IMR-90 (cell line): ENCODE measurements at regions not wholly inside any gene's neighbourhood (a gene's known extent, or its start where the extent isn't known, plus 50 kb on each side); places are given as distances from the start of the nearest gene placed in this dataset.

ENCODE experiments used
- ATAC-seq: fragments of 200-7000 bp; cut with Tn5 transposase; 2 replicates; pipeline ENCODE4 v1.9.1; 2020; ENCODE audit warnings: low read depth, mild to moderate bottlenecking, moderate library complexity
- BruUV-seq: library from RNA; stranded (reverse); fragments of 400-500 nt; replicated peaks from 2 replicates; lab custom pipeline; 2021; lab: Mats Ljungman, UMichigan
- CTCF ChIA-PET: fragments of 300-600 bp; formaldehyde crosslinking; extraction: SDS; loops from one replicate; lab custom pipeline; 2021; ENCODE audit warnings: antibody characterized with exemption; lab: Yijun Ruan, JAX
- POLR2A ChIA-PET: fragments of 300-600 bp; sonication (Branson Sonifier 250); formaldehyde crosslinking; loops from one replicate; lab custom pipeline; 2022; ENCODE audit warnings: antibody characterized with exemption; ENCODE audit not compliant: unreplicated experiment; lab: Charles Lee
- DNase-seq: peaks from one replicate; pipeline ENCODE4 v3.0.0; 2013
- H2AFZ ChIP-seq: replicated peaks from 2 replicates; pipeline ENCODE3; 2013; ENCODE audit warnings: low read length, mild to moderate bottlenecking; ENCODE audit not compliant: poor library complexity
- H2AK5ac ChIP-seq: 2 replicates; pipeline ENCODE4 v1.6.1; 2013; ENCODE audit warnings: low read depth, low read length, inconsistent platforms
- H2AK9ac ChIP-seq: replicated peaks from 2 replicates; pipeline ENCODE3; 2013; ENCODE audit warnings: mild to moderate bottlenecking, low read depth, low read length, moderate library complexity; ENCODE audit not compliant: poor library complexity
- H2BK120ac ChIP-seq: 2 replicates; pipeline ENCODE4 v1.6.1; 2013; ENCODE audit warnings: low read depth, low read length, inconsistent platforms
- H2BK15ac ChIP-seq: 3 replicates; pipeline ENCODE4 v1.6.1; 2013; ENCODE audit warnings: low read depth, low read length, inconsistent platforms
- H2BK20ac ChIP-seq: 2 replicates; pipeline ENCODE4 v1.6.1; 2013; ENCODE audit warnings: low read depth, mild to moderate bottlenecking, inconsistent platforms, low read length, moderate library complexity
- H2BK5ac ChIP-seq: 2 replicates; pipeline ENCODE4 v1.6.1; 2013; ENCODE audit warnings: mild to moderate bottlenecking, low read depth, low read length, inconsistent platforms; ENCODE audit not compliant: poor library complexity, severe bottlenecking
- H3K14ac ChIP-seq: replicated peaks from 2 replicates; pipeline ENCODE4 v1.6.1; 2013; ENCODE audit warnings: low read depth, low read length, inconsistent platforms
- H3K18ac ChIP-seq: 2 replicates; pipeline ENCODE4 v1.6.1; 2013; ENCODE audit warnings: low read depth, low read length, control low read depth
- H3K23ac ChIP-seq: 2 replicates; pipeline ENCODE4 v1.6.1; 2013; ENCODE audit warnings: low read depth, low read length, inconsistent platforms
- H3K27ac ChIP-seq: 2 replicates; pipeline ENCODE4 v1.5.1; 2013; ENCODE audit warnings: mild to moderate bottlenecking, control low read depth, low read length; ENCODE audit not compliant: insufficient read depth
- H3K27me3 ChIP-seq: 2 replicates; pipeline ENCODE4 v1.6.1; 2013; ENCODE audit warnings: low read length; ENCODE audit not compliant: control insufficient read depth, insufficient read depth
- H3K36me3 ChIP-seq: 2 replicates; pipeline ENCODE4 v1.6.1; 2013; ENCODE audit warnings: low read length, mixed read lengths; ENCODE audit not compliant: control insufficient read depth, insufficient read depth
- H3K4ac ChIP-seq: 2 replicates; pipeline ENCODE4 v1.6.1; 2013; ENCODE audit warnings: low read depth, low read length, inconsistent platforms
- H3K4me1 ChIP-seq: 2 replicates; pipeline ENCODE4 v1.6.1; 2013; ENCODE audit warnings: low read length, mixed read lengths; ENCODE audit not compliant: control insufficient read depth, insufficient read depth
- H3K4me2 ChIP-seq: 2 replicates; pipeline ENCODE4 v1.6.1; 2013; ENCODE audit warnings: low read depth, mild to moderate bottlenecking, control low read depth, low read length, moderate library complexity
- H3K4me3 ChIP-seq: 2 replicates; pipeline ENCODE4 v1.5.1; 2013; ENCODE audit warnings: low read depth, mild to moderate bottlenecking, control low read depth, low read length, moderate library complexity; ENCODE audit not compliant: insufficient read depth
- H3K56ac ChIP-seq: 2 replicates; pipeline ENCODE4 v1.6.1; 2013; ENCODE audit warnings: low read length, inconsistent platforms; ENCODE audit not compliant: insufficient read depth; ENCODE audit errors: extremely low read depth
- H3K79me1 ChIP-seq, 2 experiments: 2 replicates each; pipeline ENCODE4 v1.6.1; 2013; ENCODE audit warnings: low read length in 2 of 2, inconsistent platforms in 1 of 2, low read depth in 1 of 2
- H3K9ac ChIP-seq: 2 replicates; pipeline ENCODE4 v1.6.1; 2013; ENCODE audit warnings: low read depth, low read length, control low read depth
- H3K9me1 ChIP-seq: 2 replicates; pipeline ENCODE4 v1.6.1; 2013; ENCODE audit warnings: low read length, inconsistent platforms; ENCODE audit not compliant: insufficient read depth
- H3K9me3 ChIP-seq: 2 replicates; pipeline ENCODE4 v1.6.1; 2013; ENCODE audit warnings: low read length; ENCODE audit not compliant: control insufficient read depth, insufficient read depth
- H4K20me1 ChIP-seq: 2 replicates; pipeline ENCODE4 v1.6.1; 2013; ENCODE audit warnings: low read length, inconsistent platforms; ENCODE audit not compliant: insufficient read depth
- H4K5ac ChIP-seq: 2 replicates; pipeline ENCODE4 v1.6.1; 2013; ENCODE audit warnings: mild to moderate bottlenecking, low read depth, low read length, control low read depth
- H4K8ac ChIP-seq, 2 experiments: 2 replicates each; pipeline ENCODE4 v1.6.1; 2013; ENCODE audit warnings: low read depth in 2 of 2, low read length in 2 of 2, control low read depth in 1 of 2, inconsistent platforms in 1 of 2
- H4K91ac ChIP-seq: 2 replicates; pipeline ENCODE4 v1.6.1; 2013; ENCODE audit warnings: low read depth, low read length, inconsistent platforms; ENCODE audit not compliant: insufficient read depth
- BHLHE40 ChIP-seq: fragments of 150-350 bp; IDR thresholded peaks from 2 replicates; pipeline ENCODE4 v1.6.1; 2016; ENCODE audit warnings: mild to moderate bottlenecking, low read depth, low read length
- CEBPB ChIP-seq: IDR thresholded peaks from 2 replicates; pipeline ENCODE4 v1.6.1; 2012; ENCODE audit warnings: low read depth, low read length, improper control_type of control experiment
- CTCF ChIP-seq: conservative IDR thresholded peaks from 2 replicates; pipeline ENCODE4 v1.5.1; 2012; ENCODE audit warnings: mild to moderate bottlenecking, low read depth, low read length, improper control_type of control experiment
- MAFK ChIP-seq: IDR thresholded peaks from 2 replicates; pipeline ENCODE4 v1.6.1; 2012; ENCODE audit warnings: low read depth, low read length, improper control_type of control experiment
- MAZ ChIP-seq: IDR thresholded peaks from 2 replicates; pipeline ENCODE4 v1.6.1; 2012; ENCODE audit warnings: low read depth, mild to moderate bottlenecking, low read length, improper control_type of control experiment, moderate library complexity, borderline replicate concordance
- MXI1 ChIP-seq: IDR thresholded peaks from 2 replicates; pipeline ENCODE4 v1.6.1; 2012; ENCODE audit warnings: low read depth, mild to moderate bottlenecking, low read length, moderate library complexity, borderline replicate concordance
- POLR2A ChIP-seq: IDR thresholded peaks from 2 replicates; pipeline ENCODE4 v1.6.1; 2012; ENCODE audit warnings: mild to moderate bottlenecking, low read depth, low read length
- SMC3 ChIP-seq: fragments of 150-350 bp; IDR thresholded peaks from 2 replicates; pipeline ENCODE4 v1.6.1; 2016; ENCODE audit warnings: low read depth, mild to moderate bottlenecking, antibody characterized with exemption, low read length, moderate library complexity
- USF2 ChIP-seq: fragments of 150-350 bp; IDR thresholded peaks from 2 replicates; pipeline ENCODE4 v1.6.1; 2017; ENCODE audit warnings: mild to moderate bottlenecking, antibody characterized with exemption, low read length, low read depth
- WGBS, 2 experiments: methylation state at CpG; one replicate each; pipeline versions ENCODE4 v1.1.5 to v1.1.7; 2013; ENCODE audit warnings: missing lambda C conversion rate in 2 of 2; ENCODE audit not compliant: insufficient read length in 1 of 2; ENCODE audit errors: extremely low coverage in 2 of 2; 5-methylcytosine and 5-hydroxymethylcytosine counted together
- dilution Hi-C: fragments of 300-500 bp; cut with HindIII; formaldehyde crosslinking; loops from one replicate; pipeline ENCODE4 v1.14.3; 2018; ENCODE audit warnings: low sequenced_read_pairs; ENCODE audit not compliant: unreplicated experiment
- in situ Hi-C: fragments of 300-500 bp; cut with MboI; formaldehyde crosslinking; loops from 3 replicates; pipeline ENCODE4 v1.14.3; 2019; ENCODE audit warnings: low sequenced_read_pairs, inconsistent platforms, mixed read lengths
- intact Hi-C: fragments of 100-400 bp; cut with micrococcal nuclease; formaldehyde crosslinking; loops from 2 replicates; pipeline ENCODE4 v1.10.0; 2022

DNA sequence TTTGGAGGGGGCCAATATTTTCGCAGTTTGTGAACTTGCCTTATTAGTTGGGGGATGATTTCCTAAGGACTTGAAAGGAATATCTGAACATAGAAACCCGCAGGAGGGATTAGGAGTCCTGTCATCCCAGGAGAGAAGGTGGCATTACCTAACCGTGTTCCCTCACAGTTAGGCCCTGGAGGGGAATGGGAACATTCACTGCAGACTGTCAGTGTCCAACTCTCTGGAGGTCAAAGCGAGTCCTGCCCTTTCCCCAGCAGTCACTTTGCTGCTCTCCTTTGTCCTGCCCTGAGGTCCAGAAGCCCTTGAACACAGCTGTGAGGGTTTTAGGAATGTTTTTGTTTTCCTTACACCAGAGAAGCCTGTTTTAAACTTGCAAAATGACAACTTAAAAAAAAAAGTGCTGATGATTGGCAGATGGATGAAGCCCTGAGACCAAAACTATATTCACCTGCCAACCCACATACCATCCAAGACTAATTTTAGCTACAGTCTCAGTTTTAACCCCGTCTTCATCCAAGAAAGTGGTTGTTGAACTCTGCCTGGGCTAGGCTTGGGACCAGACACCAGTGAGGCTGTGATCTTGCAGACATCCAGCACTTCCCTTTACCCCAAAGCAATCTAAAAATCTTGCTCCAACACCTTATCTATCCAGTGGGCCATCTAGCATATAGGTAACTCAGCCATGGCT is 90.5 kb upstream of the MEX3C start:
- H2AK5ac ChIP-seq: no peak overlapping the region
- H4K5ac ChIP-seq: no peak overlapping the region
- H3K79me1 ChIP-seq: no peaks in the 10 kb centered on the region
- no peak overlapping the region for H2BK20ac ChIP-seq
- no peak overlapping the region for H3K23ac ChIP-seq
- CTCF ChIA-PET: no interaction called here
- H3K36me3 ChIP-seq: no peaks in the 10 kb centered on the region
- no peaks in the 10 kb centered on the region for H3K4me1 ChIP-seq
- POLR2A ChIA-PET: no interaction called here
- dilution Hi-C loops (no loop called here), in situ Hi-C loops (no loop called here), intact Hi-C loops (no loop called here)
- ATAC-seq (no peak), DNase-seq (no peak)
- no peak overlapping the region for H3K27ac ChIP-seq
- BruUV-seq: no TSS peak
- H3K9ac ChIP-seq: no peak overlapping the region
- TF ChIP-seq SMC3 (no peak), USF2 (no peak), BHLHE40 (no peak), MAZ (no peak), POLR2A (no peak), MXI1 (no peak), MAFK (no peak), CEBPB (no peak), CTCF (no peak)
- H3K4ac ChIP-seq: no peak overlapping the region
- H3K56ac ChIP-seq: no peak overlapping the region
- H3K9me1 ChIP-seq: no peaks in the 10 kb centered on the region
- no peak overlapping the region for H2AK9ac ChIP-seq
- H3K27me3 ChIP-seq: no peaks in the 10 kb centered on the region
- peaks cover 9% of the 10 kb centered on the region for H3K9me3 ChIP-seq
- H3K4me3 ChIP-seq: no peak overlapping the region
- H2AFZ ChIP-seq: no peak overlapping the region
- H2BK5ac ChIP-seq: no peak overlapping the region
- no peaks in the 10 kb centered on the region for H4K20me1 ChIP-seq
- no peak overlapping the region for H3K18ac ChIP-seq
- H2BK120ac ChIP-seq: no peak overlapping the region
- H2BK15ac ChIP-seq: no peak overlapping the region
- no peak overlapping the region for H3K14ac ChIP-seq
- H3K4me2 ChIP-seq: no peak overlapping the region
- no peak overlapping the region for H4K8ac ChIP-seq
- H4K91ac ChIP-seq: no peak overlapping the region
- WGBS, 2 experiments: no CpG with 5 or more reads among the region's 5 CpGs
